T-helper 17 cell (primary cell): ENCODE measurements at regions not wholly inside any gene's neighbourhood (a gene's known extent, or its start where the extent isn't known, plus 50 kb on each side); places are given as distances from the start of the nearest gene placed in this dataset.

ENCODE experiments used
- ATAC-seq: fragments of 150-1000 bp; cut with Tn5 transposase; 2 replicates; pipeline ENCODE4 v1.10.0; 2021; ENCODE audit warnings: mild to moderate bottlenecking, moderate library complexity
- DNase-seq, 3 donors: peaks; one replicate each; pipeline versions ENCODE4 v3.0.0 to v3.0.0-alpha.2; 2020 to 2021
- H3K9me3 ChIP-seq: one replicate; pipeline ENCODE4 v1.7.0; 2013; ENCODE audit warnings: low read length, mild to moderate bottlenecking; ENCODE audit not compliant: control insufficient read depth, poor library complexity, severe bottlenecking
- H3K27ac Mint-ChIP-seq: one replicate; pipeline ENCODE4 v1.8.0; 2022; ENCODE audit warnings: mild to moderate bottlenecking, moderate library complexity, mixed read lengths
- H3K27me3 Mint-ChIP-seq: one replicate; pipeline ENCODE4 v1.8.0; 2022; ENCODE audit warnings: mixed read lengths
- H3K36me3 Mint-ChIP-seq: one replicate; pipeline ENCODE4 v1.8.0; 2022; ENCODE audit warnings: low read depth, mixed read lengths
- H3K4me1 Mint-ChIP-seq: one replicate; pipeline ENCODE4 v1.8.0; 2022; ENCODE audit warnings: mild to moderate bottlenecking, mixed read lengths
- H3K4me3 Mint-ChIP-seq: one replicate; pipeline ENCODE4 v1.8.0; 2022; ENCODE audit warnings: mild to moderate bottlenecking, moderate library complexity, mixed read lengths

- no peak overlapping the region for H3K4me3 Mint-ChIP-seq
- no peaks in the 10 kb centered on the region for H3K27me3 Mint-ChIP-seq
- no peaks in the 10 kb centered on the region for H3K9me3 ChIP-seq
- ATAC-seq (no peak), DNase-seq (no peak)
- no peaks in the 10 kb centered on the region for H3K4me1 Mint-ChIP-seq
- H3K27ac Mint-ChIP-seq: no peak overlapping the region
- no peaks in the 10 kb centered on the region for H3K36me3 Mint-ChIP-seq
These were observed 969.9 kb upstream of the EPHA7 start for GRCh38 chr6:94389218-94389617.

- no peaks in the 10 kb centered on the region for H3K4me1 Mint-ChIP-seq
- no peaks in the 10 kb centered on the region for H3K9me3 ChIP-seq
- no peaks in the 10 kb centered on the region for H3K36me3 Mint-ChIP-seq
- H3K27me3 Mint-ChIP-seq: no peaks in the 10 kb centered on the region
- ATAC-seq (no peak), DNase-seq (no peak)
- H3K4me3 Mint-ChIP-seq: no peak overlapping the region
- no peak overlapping the region for H3K27ac Mint-ChIP-seq
These were observed 958.5 kb upstream of the EPHA7 start for GRCh38 chr6:94377835-94378234.

GRCh38 chr6:94376876-94377275 is 957.5 kb upstream of the EPHA7 start:
- Mint-ChIP-seq H3K27me3 (no peaks in the 10 kb centered on the region), H3K4me1 (no peaks in the 10 kb centered on the region), H3K36me3 (no peaks in the 10 kb centered on the region), H3K4me3 (no peak overlapping the region), H3K27ac (no peak overlapping the region)
- ATAC-seq (no peak), DNase-seq (no peak)
- H3K9me3 ChIP-seq: no peaks in the 10 kb centered on the region

- H3K4me3 Mint-ChIP-seq: no peak overlapping the region
- DNase-seq (no peak), ATAC-seq (no peak)
- no peaks in the 10 kb centered on the region for H3K27me3 Mint-ChIP-seq
- H3K9me3 ChIP-seq: no peaks in the 10 kb centered on the region
- no peaks in the 10 kb centered on the region for H3K36me3 Mint-ChIP-seq
- no peaks in the 10 kb centered on the region for H3K4me1 Mint-ChIP-seq
- H3K27ac Mint-ChIP-seq: no peak overlapping the region
These were observed 952.9 kb upstream of the EPHA7 start for GRCh38 chr6:94372229-94372628.

GRCh38 chr6:94367316-94367715 is 948.0 kb upstream of the EPHA7 start:
- DNase-seq: no peak
- no peak overlapping the region for H3K27ac Mint-ChIP-seq
- H3K4me3 Mint-ChIP-seq: no peak overlapping the region
- no peaks in the 10 kb centered on the region for H3K9me3 ChIP-seq
- H3K27me3 Mint-ChIP-seq: no peaks in the 10 kb centered on the region
- H3K4me1 Mint-ChIP-seq: no peaks in the 10 kb centered on the region
- H3K36me3 Mint-ChIP-seq: no peaks in the 10 kb centered on the region
- no peak for ATAC-seq

- H3K4me1 Mint-ChIP-seq: no peaks in the 10 kb centered on the region
- ATAC-seq (no peak), DNase-seq (no peak)
- no peak overlapping the region for H3K4me3 Mint-ChIP-seq
- no peaks in the 10 kb centered on the region for H3K27me3 Mint-ChIP-seq
- no peak overlapping the region for H3K27ac Mint-ChIP-seq
- no peaks in the 10 kb centered on the region for H3K9me3 ChIP-seq
- H3K36me3 Mint-ChIP-seq: no peaks in the 10 kb centered on the region
These were observed 942.9 kb upstream of the EPHA7 start for GRCh38 chr6:94362061-94362864.

- no peak for DNase-seq
These were observed 942.1 kb upstream of the EPHA7 start for GRCh38 chr6:94361304-94362060.

GRCh38 chr6:94357381-94357980 is 938.1 kb upstream of the EPHA7 start:
- Mint-ChIP-seq H3K4me3 (no peak overlapping the region), H3K27me3 (no peaks in the 10 kb centered on the region)
- ATAC-seq: no peak

More at GRCh38 chr6:94361304-94362060, 942.1 kb upstream of the EPHA7 start:
- no peak for ATAC-seq
- no peaks in the 10 kb centered on the region for H3K9me3 ChIP-seq
- Mint-ChIP-seq H3K36me3 (no peaks in the 10 kb centered on the region), H3K27ac (no peak overlapping the region), H3K4me1 (no peaks in the 10 kb centered on the region), H3K27me3 (no peaks in the 10 kb centered on the region), H3K4me3 (no peak overlapping the region)

GRCh38 chr6:94350833-94351232 is 931.5 kb upstream of the EPHA7 start:
- Mint-ChIP-seq H3K4me3 (no peak overlapping the region), H3K4me1 (no peaks in the 10 kb centered on the region), H3K27me3 (no peaks in the 10 kb centered on the region), H3K36me3 (no peaks in the 10 kb centered on the region), H3K27ac (no peak overlapping the region)
- DNase-seq: no peak
- no peaks in the 10 kb centered on the region for H3K9me3 ChIP-seq
- no peak for ATAC-seq

More at GRCh38 chr6:94357381-94357980, 938.1 kb upstream of the EPHA7 start:
- H3K36me3 Mint-ChIP-seq: no peaks in the 10 kb centered on the region
- no peaks in the 10 kb centered on the region for H3K4me1 Mint-ChIP-seq
- H3K9me3 ChIP-seq: no peaks in the 10 kb centered on the region
- DNase-seq: no peak
- no peak overlapping the region for H3K27ac Mint-ChIP-seq

- ATAC-seq (no peak), DNase-seq (no peak)
- no peaks in the 10 kb centered on the region for H3K9me3 ChIP-seq
- no peaks in the 10 kb centered on the region for H3K4me1 Mint-ChIP-seq
- H3K27me3 Mint-ChIP-seq: no peaks in the 10 kb centered on the region
- H3K36me3 Mint-ChIP-seq: no peaks in the 10 kb centered on the region
- no peak overlapping the region for H3K27ac Mint-ChIP-seq
- no peak overlapping the region for H3K4me3 Mint-ChIP-seq
These were observed 929.9 kb upstream of the EPHA7 start for GRCh38 chr6:94349227-94349626.

- DNase-seq (no peak), ATAC-seq (no peak)
- Mint-ChIP-seq H3K27me3 (no peaks in the 10 kb centered on the region), H3K4me1 (no peaks in the 10 kb centered on the region), H3K4me3 (no peak overlapping the region), H3K36me3 (no peaks in the 10 kb centered on the region), H3K27ac (no peak overlapping the region)
- no peaks in the 10 kb centered on the region for H3K9me3 ChIP-seq
These were observed 925.5 kb upstream of the EPHA7 start for GRCh38 chr6:94344866-94345265.

- H3K4me3 Mint-ChIP-seq: no peak overlapping the region
- no peaks in the 10 kb centered on the region for H3K36me3 Mint-ChIP-seq
- no peaks in the 10 kb centered on the region for H3K4me1 Mint-ChIP-seq
- H3K27ac Mint-ChIP-seq: no peak overlapping the region
- ATAC-seq (no peak), DNase-seq (no peak)
- H3K27me3 Mint-ChIP-seq: no peaks in the 10 kb centered on the region
- H3K9me3 ChIP-seq: no peaks in the 10 kb centered on the region
These were observed 921.8 kb upstream of the EPHA7 start for GRCh38 chr6:94341173-94341572.

GRCh38 chr6:94323853-94324252 is 904.5 kb upstream of the EPHA7 start:
- H3K9me3 ChIP-seq: no peaks in the 10 kb centered on the region
- Mint-ChIP-seq H3K27ac (no peak overlapping the region), H3K4me3 (no peak overlapping the region), H3K4me1 (no peaks in the 10 kb centered on the region), H3K27me3 (no peaks in the 10 kb centered on the region), H3K36me3 (no peaks in the 10 kb centered on the region)
- ATAC-seq (no peak), DNase-seq (no peak)
